ENCODE measurements at regions not wholly inside any gene's neighbourhood (a gene's known extent, or its start where the extent isn't known, plus 50 kb on each side); places are given as distances from the start of the nearest gene placed in this dataset.
A peak's percentile ranks its signal among the peaks of the same experiment; 100 is the strongest.

GRCh38 chr2:129667577-129667976, 311.9 kb upstream of the RAB6C start:
- Histone ChIP-seq H3K9ac (no peak overlapping the region), H3K27me3 (ENCODE audit: control insufficient read depth, insufficient read depth, low read length) (no peaks in the 10 kb centered on the region), H3K4me1 (no peaks in the 10 kb centered on the region), H3K4me2 (ENCODE audit: low read length) (no peak overlapping the region), H2AFZ (no peak overlapping the region), H3K4me3 (ENCODE audit: low read depth, low read length) (no peak overlapping the region), H3K9me3 (ENCODE audit: control insufficient read depth, low read length) (no peaks in the 10 kb centered on the region), H3K27ac (no peak overlapping the region), H3K79me2 (no peaks in the 10 kb centered on the region), H3K36me3 (ENCODE audit: control insufficient read depth, insufficient read depth, low read length) (no peaks in the 10 kb centered on the region)
- TF ChIP-seq CTCF (IDR thresholded peaks at IDR 0.05) = no peak

- Histone ChIP-seq H3K36me3 (ENCODE audit: control insufficient read depth, insufficient read depth, low read length) (no peaks in the 10 kb centered on the region), H3K4me3 (ENCODE audit: low read depth, low read length) (no peak overlapping the region), H3K27me3 (ENCODE audit: control insufficient read depth, insufficient read depth, low read length) (no peaks in the 10 kb centered on the region), H3K9ac (no peak overlapping the region), H3K4me1 (no peaks in the 10 kb centered on the region), H3K27ac (no peak overlapping the region), H3K79me2 (no peaks in the 10 kb centered on the region), H2AFZ (no peak overlapping the region), H3K4me2 (ENCODE audit: low read length) (no peak overlapping the region), H3K9me3 (ENCODE audit: control insufficient read depth, low read length) (no peaks in the 10 kb centered on the region)
- no peak for TF ChIP-seq CTCF (IDR thresholded peaks at IDR 0.05)
Measured at GRCh38 chr2:129672521-129672920, 306.9 kb upstream of the RAB6C start.

- H3K4me1 ChIP-seq = no peaks in the 10 kb centered on the region
- H3K4me2 ChIP-seq (ENCODE audit: low read length) = no peak overlapping the region
- no peaks in the 10 kb centered on the region for H3K36me3 ChIP-seq (ENCODE audit: control insufficient read depth, insufficient read depth, low read length)
- no peak for TF ChIP-seq CTCF (IDR thresholded peaks at IDR 0.05)
- no peak overlapping the region for H3K4me3 ChIP-seq (ENCODE audit: low read depth, low read length)
- no peaks in the 10 kb centered on the region for H3K79me2 ChIP-seq
- H3K27ac ChIP-seq = no peak overlapping the region
- H3K9ac ChIP-seq = no peak overlapping the region
- H2AFZ ChIP-seq = no peak overlapping the region
- no peaks in the 10 kb centered on the region for H3K9me3 ChIP-seq (ENCODE audit: control insufficient read depth, low read length)
- H3K27me3 ChIP-seq (ENCODE audit: control insufficient read depth, insufficient read depth, low read length) = no peaks in the 10 kb centered on the region
Measured at GRCh38 chr2:129673234-129673633, 306.2 kb upstream of the RAB6C start.

- Histone ChIP-seq H3K4me1 (no peaks in the 10 kb centered on the region), H3K9me3 (ENCODE audit: control insufficient read depth, low read length) (no peaks in the 10 kb centered on the region), H3K27ac (no peak overlapping the region), H3K36me3 (ENCODE audit: control insufficient read depth, insufficient read depth, low read length) (no peaks in the 10 kb centered on the region), H2AFZ (peak overlapping the region; percentile 34), H3K4me2 (ENCODE audit: low read length) (no peak overlapping the region), H3K4me3 (ENCODE audit: low read depth, low read length) (no peak overlapping the region), H3K27me3 (ENCODE audit: control insufficient read depth, insufficient read depth, low read length) (no peaks in the 10 kb centered on the region), H3K79me2 (no peaks in the 10 kb centered on the region), H3K9ac (no peak overlapping the region)
- TF ChIP-seq CTCF (IDR thresholded peaks at IDR 0.05) = no peak
Measured at GRCh38 chr2:129673847-129674711, 305.4 kb upstream of the RAB6C start.

GRCh38 chr2:129678751-129679150, 300.7 kb upstream of the RAB6C start:
- no peak overlapping the region for H3K4me2 ChIP-seq (ENCODE audit: low read length)
- H3K36me3 ChIP-seq (ENCODE audit: control insufficient read depth, insufficient read depth, low read length) = no peaks in the 10 kb centered on the region
- H3K27ac ChIP-seq = no peak overlapping the region
- H3K4me3 ChIP-seq (ENCODE audit: low read depth, low read length) = no peak overlapping the region
- H3K79me2 ChIP-seq = no peaks in the 10 kb centered on the region
- H3K9ac ChIP-seq = no peak overlapping the region
- no peaks in the 10 kb centered on the region for H3K9me3 ChIP-seq (ENCODE audit: control insufficient read depth, low read length)
- no peak overlapping the region for H2AFZ ChIP-seq
- H3K4me1 ChIP-seq = no peaks in the 10 kb centered on the region
- no peaks in the 10 kb centered on the region for H3K27me3 ChIP-seq (ENCODE audit: control insufficient read depth, insufficient read depth, low read length)
- TF ChIP-seq CTCF (IDR thresholded peaks at IDR 0.05) = no peak

All from parathyroid adenoma (tissue), 2 donors.